ENCODE measurements at regions not wholly inside any gene's neighbourhood (a gene's known extent, or its start where the extent isn't known, plus 50 kb on each side); places are given as distances from the start of the nearest gene placed in this dataset.

GRCh38 chr15:77713281-77713680 lies 80.6 kb upstream of the LINGO1 start:
- DNase-seq (ENCODE audit: low spot score): no peak

GRCh38 chr15:77712438-77712837 lies 79.7 kb upstream of the LINGO1 start:
- no peak for DNase-seq (ENCODE audit: low spot score)

GRCh38 chr15:77710637-77711036 lies 77.9 kb upstream of the LINGO1 start:
- no peak for DNase-seq (ENCODE audit: low spot score)

- no peak for DNase-seq (ENCODE audit: low spot score)
Observed at GRCh38 chr15:77710206-77710605, 77.5 kb upstream of the LINGO1 start.

- DNase-seq (ENCODE audit: low spot score): no peak
Observed at GRCh38 chr15:77709135-77709886, 76.6 kb upstream of the LINGO1 start.

GRCh38 chr15:77706482-77707244 lies 74.0 kb upstream of the LINGO1 start:
- DNase-seq (ENCODE audit: low spot score): no peak

GRCh38 chr15:77702211-77702957 lies 69.7 kb upstream of the LINGO1 start:
- peak; percentile 24 for DNase-seq (ENCODE audit: low spot score)

- no peak for DNase-seq (ENCODE audit: low spot score)
Observed at GRCh38 chr15:77698481-77698880, 65.8 kb upstream of the LINGO1 start.

GRCh38 chr15:77697893-77698292 lies 65.2 kb upstream of the LINGO1 start:
- no peak for DNase-seq (ENCODE audit: low spot score)

GRCh38 chr15:77696871-77697270 lies 64.2 kb upstream of the LINGO1 start:
- no peak for DNase-seq (ENCODE audit: low spot score)

- no peak for DNase-seq (ENCODE audit: low spot score)
Observed at GRCh38 chr15:77695961-77696582, 63.4 kb upstream of the LINGO1 start.

GRCh38 chr15:77695548-77695947 lies 62.8 kb upstream of the LINGO1 start:
- no peak for DNase-seq (ENCODE audit: low spot score)

GRCh38 chr15:77693576-77693975 lies 60.9 kb upstream of the LINGO1 start:
- DNase-seq (ENCODE audit: low spot score): no peak

- no peak for DNase-seq (ENCODE audit: low spot score)
Observed at GRCh38 chr15:77692614-77693013, 59.9 kb upstream of the LINGO1 start.

GRCh38 chr15:77691607-77692006 lies 58.9 kb upstream of the LINGO1 start:
- no peak for DNase-seq (ENCODE audit: low spot score)

GRCh38 chr15:77689821-77690220 lies 57.1 kb upstream of the LINGO1 start:
- no peak for DNase-seq (ENCODE audit: low spot score)

GRCh38 chr15:77688693-77689092 lies 56.0 kb upstream of the LINGO1 start:
- DNase-seq (ENCODE audit: low spot score): no peak

GRCh38 chr15:77688266-77688665 lies 55.6 kb upstream of the LINGO1 start:
- no peak for DNase-seq (ENCODE audit: low spot score)

GRCh38 chr15:77685082-77685815 lies 52.5 kb upstream of the LINGO1 start:
- DNase-seq (ENCODE audit: low spot score): no peak

GRCh38 chr15:77684341-77685081 lies 51.8 kb upstream of the LINGO1 start:
- no peak for DNase-seq (ENCODE audit: low spot score)

- peak; percentile 14 for DNase-seq (ENCODE audit: low spot score)
Observed at GRCh38 chr15:77682564-77682963, 49.9 kb upstream of the LINGO1 start.

Data from umbilical cord (tissue), 1 donor.